ENCODE measurements at regions not wholly inside any gene's neighbourhood (a gene's known extent, or its start where the extent isn't known, plus 50 kb on each side); places are given as distances from the start of the nearest gene placed in this dataset.

- TF ChIP-seq CTCF (IDR thresholded peaks at IDR 0.05) (no peak), POLR2A (IDR thresholded peaks at IDR 0.05) (no peak)
Measured at GRCh38 chr7:68472688-68473087, 1125.6 kb upstream of the AUTS2 start.
